Fibroblast of lung (primary cell): ENCODE measurements at regions not wholly inside any gene's neighbourhood (a gene's known extent, or its start where the extent isn't known, plus 50 kb on each side); places are given as distances from the start of the nearest gene placed in this dataset.

Experiments
- DNase-seq, 2 donors: peaks; one replicate each; pipeline versions ENCODE4 v3.0.0 to v3.0.0-alpha.2; 2010; ENCODE audit warnings: low read depth in 2 of 2
- H2AFZ ChIP-seq: 2 replicates; pipeline ENCODE4 v1.5.1; 2012; ENCODE audit warnings: low read length, control low read depth, inconsistent platforms
- H3K27ac ChIP-seq: 2 replicates; pipeline ENCODE4 v1.5.1; 2011; ENCODE audit warnings: low read length, control low read depth; ENCODE audit not compliant: insufficient read depth
- H3K27me3 ChIP-seq: 2 replicates; pipeline ENCODE4 v1.5.1; 2011; ENCODE audit warnings: mild to moderate bottlenecking, low read length; ENCODE audit not compliant: control insufficient read depth, insufficient read depth
- H3K36me3 ChIP-seq: 2 replicates; pipeline ENCODE4 v1.5.1; 2011; ENCODE audit warnings: low read length; ENCODE audit not compliant: control insufficient read depth, insufficient read depth
- H3K4me1 ChIP-seq: 2 replicates; pipeline ENCODE4 v1.5.1; 2011; ENCODE audit warnings: low read length; ENCODE audit not compliant: control insufficient read depth, insufficient read depth; ENCODE audit errors: extremely low read depth
- H3K4me2 ChIP-seq: 2 replicates; pipeline ENCODE4 v1.5.1; 2011; ENCODE audit warnings: low read length, control low read depth; ENCODE audit not compliant: insufficient read depth; ENCODE audit errors: extremely low read depth
- H3K4me3 ChIP-seq, 4 experiments: fragments of 200-600 bp in 1 of 4; sonication (generic) in 1 of 4; replicated peaks in 1 of 4; 2 replicates each; pipeline ENCODE4 v1.5.1; 2011 to 2016; ENCODE audit warnings: low read length in 4 of 4, low read depth in 3 of 4, mild to moderate bottlenecking in 3 of 4, control low read depth in 2 of 4, inconsistent platforms in 1 of 4, mixed read lengths in 1 of 4; ENCODE audit not compliant: insufficient read depth in 1 of 4; ENCODE audit errors: control extremely low read depth in 1 of 4
- H3K79me2 ChIP-seq: 2 replicates; pipeline ENCODE4 v1.5.1; 2012; ENCODE audit warnings: mild to moderate bottlenecking, low read length, inconsistent platforms; ENCODE audit not compliant: control insufficient read depth, insufficient read depth
- H3K9ac ChIP-seq: 2 replicates; pipeline ENCODE4 v1.5.1; 2011; ENCODE audit warnings: mild to moderate bottlenecking, low read length, control low read depth; ENCODE audit not compliant: insufficient read depth
- H3K9me3 ChIP-seq: 2 replicates; pipeline ENCODE4 v1.5.1; 2012; ENCODE audit warnings: low read depth, low read length; ENCODE audit not compliant: control insufficient read depth, insufficient read depth
- H4K20me1 ChIP-seq: 2 replicates; pipeline ENCODE4 v1.5.1; 2011; ENCODE audit warnings: low read length; ENCODE audit not compliant: control insufficient read depth, insufficient read depth; ENCODE audit errors: extremely low read depth
- CTCF ChIP-seq, 2 donors: IDR thresholded peaks in 1 of 2; conservative IDR thresholded peaks in 1 of 2; 1 replicate in 1 of 2; 2 replicates in 1 of 2; pipeline ENCODE4 v1.5.1; 2011 to 2012; ENCODE audit warnings: low read length in 2 of 2, control low read depth in 1 of 2, inconsistent platforms in 1 of 2, low read depth in 1 of 2, mild to moderate bottlenecking in 1 of 2
- EZH2 ChIP-seq: IDR thresholded peaks from 2 replicates; pipeline ENCODE4 v1.5.1; 2012; ENCODE audit warnings: low read length, control low read depth, mild to moderate bottlenecking; ENCODE audit errors: missing control alignments

- no peaks in the 10 kb centered on the region for H3K4me1 ChIP-seq
- no peak overlapping the region for H3K9ac ChIP-seq
- no peaks in the 10 kb centered on the region for H3K79me2 ChIP-seq
- H3K4me3 ChIP-seq, result no peak overlapping the region
- TF ChIP-seq EZH2, result no peak
- TF ChIP-seq CTCF (conservative IDR thresholded peaks at IDR 0.05 in 1 of 2, IDR thresholded peaks at IDR 0.05 in 1 of 2; ENCODE audit: low read depth in 1 of 2, low read length in 2 of 2), result no peak
- H3K9me3 ChIP-seq, result no peaks in the 10 kb centered on the region
- no peaks in the 10 kb centered on the region for H3K36me3 ChIP-seq
- no peak overlapping the region for H3K27ac ChIP-seq
- no peaks in the 10 kb centered on the region for H3K27me3 ChIP-seq
- H4K20me1 ChIP-seq, result no peaks in the 10 kb centered on the region
- no peak overlapping the region for H2AFZ ChIP-seq
- DNase-seq, result no peak
- no peak overlapping the region for H3K4me2 ChIP-seq
Measured at GRCh38 chr3:69474186-69474585, 88.3 kb upstream of the FRMD4B start.

GRCh38 chr3:69472093-69472492 lies 86.2 kb upstream of the FRMD4B start:
- Histone ChIP-seq H3K4me1 (no peaks in the 10 kb centered on the region), H4K20me1 (no peaks in the 10 kb centered on the region), H3K9me3 (no peaks in the 10 kb centered on the region), H3K9ac (no peak overlapping the region), H2AFZ (no peak overlapping the region), H3K27me3 (no peaks in the 10 kb centered on the region), H3K27ac (no peak overlapping the region), H3K79me2 (no peaks in the 10 kb centered on the region), H3K4me2 (no peak overlapping the region), H3K4me3 (no peak overlapping the region), H3K36me3 (no peaks in the 10 kb centered on the region)
- peak in 1 of 2 donors; percentile 66 for DNase-seq
- no peak for TF ChIP-seq EZH2
- TF ChIP-seq CTCF (conservative IDR thresholded peaks at IDR 0.05 in 1 of 2, IDR thresholded peaks at IDR 0.05 in 1 of 2; ENCODE audit: low read depth in 1 of 2, low read length in 2 of 2), result no peak

GRCh38 chr3:69463531-69463930 lies 77.6 kb upstream of the FRMD4B start:
- Histone ChIP-seq H3K27me3 (no peaks in the 10 kb centered on the region), H4K20me1 (no peaks in the 10 kb centered on the region), H3K36me3 (no peaks in the 10 kb centered on the region), H3K79me2 (no peaks in the 10 kb centered on the region), H2AFZ (no peak overlapping the region), H3K4me2 (no peak overlapping the region), H3K9ac (no peak overlapping the region), H3K27ac (no peak overlapping the region), H3K4me1 (no peaks in the 10 kb centered on the region), H3K4me3 (no peak overlapping the region), H3K9me3 (no peaks in the 10 kb centered on the region)
- TF ChIP-seq EZH2 (no peak), CTCF (conservative IDR thresholded peaks at IDR 0.05 in 1 of 2, IDR thresholded peaks at IDR 0.05 in 1 of 2; ENCODE audit: low read depth in 1 of 2, low read length in 2 of 2) (no peak)
- DNase-seq, result no peak
